Testis (tissue), 2 donors: ENCODE measurements at regions not wholly inside any gene's neighbourhood (a gene's known extent, or its start where the extent isn't known, plus 50 kb on each side); places are given as distances from the start of the nearest gene placed in this dataset.

ENCODE experiments used
- POLR2A ChIP-seq: fragments of 450-650 bp; IDR thresholded peaks from one replicate; pipeline ENCODE4 v1.6.1; 2017; ENCODE audit warnings: antibody characterized with exemption, mild to moderate bottlenecking, moderate library complexity
- TF ChIP-seq, protein P1 (sequence below), 3 experiments: fragments of 450-650 bp in 2 of 3; fragments of 200-600 bp in 1 of 3; sonication (generic) in 1 of 3; IDR thresholded peaks; one replicate each; pipeline ENCODE4 v1.5.1; 2016 to 2019; ENCODE audit warnings: antibody characterized with exemption in 3 of 3, mild to moderate bottlenecking in 2 of 3, moderate library complexity in 1 of 3

DNA sequence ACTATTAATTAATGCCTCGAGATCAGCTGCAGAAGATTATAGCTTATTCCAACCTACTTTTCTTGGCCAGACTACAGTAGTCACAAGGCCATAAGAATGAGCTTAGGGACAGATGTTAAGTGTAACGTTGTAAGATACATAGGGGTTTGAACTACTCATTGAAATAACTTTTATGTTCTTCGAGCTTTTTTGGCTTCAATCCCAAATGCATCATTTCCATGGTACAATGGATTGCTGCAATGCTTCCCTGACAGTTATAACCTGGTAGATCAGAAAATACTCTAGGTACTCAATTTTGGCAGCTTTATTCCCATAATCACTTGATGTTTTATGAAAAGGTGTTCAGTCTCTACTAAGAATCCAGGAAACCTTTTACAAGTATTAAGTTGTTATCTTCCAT lies 2216.7 kb upstream of the PCDH20 start:
- TF ChIP-seq, protein P1, sequence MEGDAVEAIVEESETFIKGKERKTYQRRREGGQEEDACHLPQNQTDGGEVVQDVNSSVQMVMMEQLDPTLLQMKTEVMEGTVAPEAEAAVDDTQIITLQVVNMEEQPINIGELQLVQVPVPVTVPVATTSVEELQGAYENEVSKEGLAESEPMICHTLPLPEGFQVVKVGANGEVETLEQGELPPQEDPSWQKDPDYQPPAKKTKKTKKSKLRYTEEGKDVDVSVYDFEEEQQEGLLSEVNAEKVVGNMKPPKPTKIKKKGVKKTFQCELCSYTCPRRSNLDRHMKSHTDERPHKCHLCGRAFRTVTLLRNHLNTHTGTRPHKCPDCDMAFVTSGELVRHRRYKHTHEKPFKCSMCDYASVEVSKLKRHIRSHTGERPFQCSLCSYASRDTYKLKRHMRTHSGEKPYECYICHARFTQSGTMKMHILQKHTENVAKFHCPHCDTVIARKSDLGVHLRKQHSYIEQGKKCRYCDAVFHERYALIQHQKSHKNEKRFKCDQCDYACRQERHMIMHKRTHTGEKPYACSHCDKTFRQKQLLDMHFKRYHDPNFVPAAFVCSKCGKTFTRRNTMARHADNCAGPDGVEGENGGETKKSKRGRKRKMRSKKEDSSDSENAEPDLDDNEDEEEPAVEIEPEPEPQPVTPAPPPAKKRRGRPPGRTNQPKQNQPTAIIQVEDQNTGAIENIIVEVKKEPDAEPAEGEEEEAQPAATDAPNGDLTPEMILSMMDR (IDR thresholded peaks at IDR 0.05) = no peak
- TF ChIP-seq POLR2A = no peak
